ENCODE measurements at regions not wholly inside any gene's neighbourhood (a gene's known extent, or its start where the extent isn't known, plus 50 kb on each side); places are given as distances from the start of the nearest gene placed in this dataset.
"Not testable (repeated sequence)": the region's sequence is repeated elsewhere in the genome, so short reads cannot be mapped to it uniquely, and the experiment has no call there.

- no peaks in the 10 kb centered on the region for H3K36me3 ChIP-seq (ENCODE audit: insufficient read depth in 1 of 2, low read depth in 1 of 2)
- H3K4me1 ChIP-seq: no peaks in the 10 kb centered on the region
- no peak for ATAC-seq
- H3K27ac ChIP-seq: no peak overlapping the region
- no peak overlapping the region for H3K4me3 ChIP-seq
- no peak for DNase-seq
- TF ChIP-seq, protein P1, sequence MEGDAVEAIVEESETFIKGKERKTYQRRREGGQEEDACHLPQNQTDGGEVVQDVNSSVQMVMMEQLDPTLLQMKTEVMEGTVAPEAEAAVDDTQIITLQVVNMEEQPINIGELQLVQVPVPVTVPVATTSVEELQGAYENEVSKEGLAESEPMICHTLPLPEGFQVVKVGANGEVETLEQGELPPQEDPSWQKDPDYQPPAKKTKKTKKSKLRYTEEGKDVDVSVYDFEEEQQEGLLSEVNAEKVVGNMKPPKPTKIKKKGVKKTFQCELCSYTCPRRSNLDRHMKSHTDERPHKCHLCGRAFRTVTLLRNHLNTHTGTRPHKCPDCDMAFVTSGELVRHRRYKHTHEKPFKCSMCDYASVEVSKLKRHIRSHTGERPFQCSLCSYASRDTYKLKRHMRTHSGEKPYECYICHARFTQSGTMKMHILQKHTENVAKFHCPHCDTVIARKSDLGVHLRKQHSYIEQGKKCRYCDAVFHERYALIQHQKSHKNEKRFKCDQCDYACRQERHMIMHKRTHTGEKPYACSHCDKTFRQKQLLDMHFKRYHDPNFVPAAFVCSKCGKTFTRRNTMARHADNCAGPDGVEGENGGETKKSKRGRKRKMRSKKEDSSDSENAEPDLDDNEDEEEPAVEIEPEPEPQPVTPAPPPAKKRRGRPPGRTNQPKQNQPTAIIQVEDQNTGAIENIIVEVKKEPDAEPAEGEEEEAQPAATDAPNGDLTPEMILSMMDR (IDR thresholded peaks at IDR 0.05): no peak
- intact Hi-C loops (cut with DNase I): no loop called here
- H3K27me3 ChIP-seq (ENCODE audit: insufficient read depth in 3 of 3, low read length in 2 of 3): no peaks in the 10 kb centered on the region
- whole genome bisulfite sequencing, 3 donors: 86 to 95% (median 94%) methylated on average over 1 of the region's 1 CpG
- H3K9me3 ChIP-seq: no peaks in the 10 kb centered on the region
Measured at GRCh38 chr6:91196729-91197128, 609.9 kb upstream of the MAP3K7 start.

DNA sequence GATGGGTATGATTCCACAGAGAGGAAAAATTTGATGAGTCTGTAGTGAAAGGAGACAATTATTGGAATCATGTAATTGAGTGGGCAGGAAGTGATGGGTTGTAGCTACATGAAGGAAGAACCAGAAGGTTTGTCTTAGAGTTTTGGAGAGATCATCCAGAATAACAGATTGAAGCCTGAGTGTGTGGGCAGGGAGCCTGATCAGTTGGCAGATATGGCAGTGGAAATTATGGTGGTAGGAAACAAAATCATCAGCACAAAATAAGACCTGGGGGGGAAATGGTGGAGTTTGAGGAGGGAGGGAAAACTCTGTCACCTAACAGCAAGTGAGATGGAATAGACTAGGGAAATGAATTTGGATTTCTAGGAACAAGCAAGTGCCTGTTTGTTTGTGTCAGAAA, 606.6 kb upstream of the MAP3K7 start:
- no peaks in the 10 kb centered on the region for H3K36me3 ChIP-seq (ENCODE audit: insufficient read depth in 1 of 2, low read depth in 1 of 2)
- ATAC-seq (no peak), DNase-seq (no peak)
- intact Hi-C loops (cut with DNase I): no loop called here
- TF ChIP-seq, protein P1 (IDR thresholded peaks at IDR 0.05): no peak
- no peaks in the 10 kb centered on the region for H3K4me1 ChIP-seq
- H3K27ac ChIP-seq: no peak overlapping the region
- H3K27me3 ChIP-seq (ENCODE audit: insufficient read depth in 3 of 3, low read length in 2 of 3): no peaks in the 10 kb centered on the region
- no peaks in the 10 kb centered on the region for H3K9me3 ChIP-seq
- no peak overlapping the region for H3K4me3 ChIP-seq

DNA sequence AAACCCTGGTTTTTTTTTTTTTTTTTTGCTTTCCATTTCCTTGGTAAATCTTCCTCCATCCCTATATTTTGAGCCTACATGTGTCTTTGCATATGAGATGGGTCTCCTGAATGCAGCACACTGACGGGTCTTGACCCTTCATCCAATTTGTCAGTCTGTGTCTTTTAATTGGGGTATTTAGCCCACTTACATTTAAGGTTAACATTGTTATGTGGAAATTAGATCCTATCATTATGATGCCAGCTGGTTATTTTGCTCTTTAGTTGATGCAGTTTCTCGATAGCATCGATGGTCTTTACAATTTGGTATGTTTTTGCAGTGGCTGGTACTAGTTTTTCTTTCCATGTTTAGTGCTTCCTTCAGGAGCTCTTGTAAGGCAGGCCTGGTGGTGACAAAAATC, 603.2 kb upstream of the MAP3K7 start:
- intact Hi-C loops (cut with DNase I); H3K4me3 ChIP-seq; H3K4me1 ChIP-seq; ATAC-seq; DNase-seq; H3K27ac ChIP-seq; H3K27me3 ChIP-seq (ENCODE audit: insufficient read depth in 3 of 3, low read length in 2 of 3); H3K36me3 ChIP-seq (ENCODE audit: insufficient read depth in 1 of 2, low read depth in 1 of 2); H3K9me3 ChIP-seq: not testable (repeated sequence)
- 88 to 98% (median 94%) methylated on average over 3 of the region's 3 CpGs for WGBS, 3 donors

GRCh38 chr6:91185072-91185471, 598.2 kb upstream of the MAP3K7 start:
- intact Hi-C loops (cut with DNase I): no loop called here
- 53 to 68% (median 54%) methylated on average over 4 of the region's 4 CpGs for WGBS, 3 donors
- no peaks in the 10 kb centered on the region for H3K36me3 ChIP-seq (ENCODE audit: insufficient read depth in 1 of 2, low read depth in 1 of 2)
- no peak overlapping the region for H3K4me3 ChIP-seq
- no peaks in the 10 kb centered on the region for H3K27me3 ChIP-seq (ENCODE audit: insufficient read depth in 3 of 3, low read length in 2 of 3)
- no peak for DNase-seq
- H3K4me1 ChIP-seq: no peaks in the 10 kb centered on the region
- H3K9me3 ChIP-seq: no peaks in the 10 kb centered on the region
- no peak for ATAC-seq
- H3K27ac ChIP-seq: no peak overlapping the region
- TF ChIP-seq, protein P1 (IDR thresholded peaks at IDR 0.05): no peak

DNA sequence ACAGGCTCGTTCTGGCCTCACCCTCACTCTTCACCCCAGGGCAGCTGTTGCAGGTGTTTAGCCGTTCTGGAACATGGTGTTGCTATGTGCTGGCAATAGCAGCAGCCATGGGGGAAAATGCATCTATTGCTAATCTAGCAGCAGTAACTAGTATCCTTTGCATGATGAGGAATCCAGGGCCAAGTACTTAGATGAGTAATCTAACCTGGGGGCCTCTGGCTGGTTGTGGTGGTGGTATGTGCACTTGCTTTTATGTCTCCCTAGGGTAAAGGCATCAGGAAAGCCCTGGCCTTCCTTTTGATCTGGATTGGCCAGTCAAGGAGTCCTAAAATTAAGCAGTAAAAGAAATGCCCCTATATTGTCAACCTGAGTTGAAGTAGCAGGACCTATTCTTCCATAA, 594.5 kb upstream of the MAP3K7 start:
- H3K27me3 ChIP-seq (ENCODE audit: insufficient read depth in 3 of 3, low read length in 2 of 3): no peaks in the 10 kb centered on the region
- no peaks in the 10 kb centered on the region for H3K4me1 ChIP-seq
- no peaks in the 10 kb centered on the region for H3K9me3 ChIP-seq
- H3K4me3 ChIP-seq: no peak overlapping the region
- intact Hi-C loops (cut with DNase I): no loop called here
- no peaks in the 10 kb centered on the region for H3K36me3 ChIP-seq (ENCODE audit: insufficient read depth in 1 of 2, low read depth in 1 of 2)
- TF ChIP-seq, protein P1 (IDR thresholded peaks at IDR 0.05): no peak
- DNase-seq (no peak), ATAC-seq (no peak)
- H3K27ac ChIP-seq: no peak overlapping the region
- WGBS, 3 donors: 14 to 31% (median 21%) methylated on average over 2 of the region's 2 CpGs
